ENCODE measurements at regions not wholly inside any gene's neighbourhood (a gene's known extent, or its start where the extent isn't known, plus 50 kb on each side); places are given as distances from the start of the nearest gene placed in this dataset.

DNA sequence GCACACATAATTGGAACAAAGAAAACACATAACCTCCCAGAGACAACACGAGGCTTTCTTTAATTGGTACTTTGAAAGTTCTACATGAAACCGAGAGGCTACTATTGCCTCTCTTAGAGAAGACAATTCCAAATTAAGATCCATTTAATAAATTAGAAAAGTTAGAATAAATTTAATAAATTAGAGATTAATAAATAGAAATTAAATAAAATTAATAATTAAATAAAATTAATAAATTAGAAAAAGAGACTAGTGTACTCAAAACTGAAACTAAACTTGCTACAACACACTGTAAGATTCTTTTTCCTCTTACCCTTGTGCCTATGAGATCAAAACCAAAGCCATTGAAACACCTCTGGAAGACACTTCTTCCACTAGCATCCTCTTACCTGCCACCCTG, 199.0 kb downstream of the URB2 start:
- no peak for DNase-seq

DNA sequence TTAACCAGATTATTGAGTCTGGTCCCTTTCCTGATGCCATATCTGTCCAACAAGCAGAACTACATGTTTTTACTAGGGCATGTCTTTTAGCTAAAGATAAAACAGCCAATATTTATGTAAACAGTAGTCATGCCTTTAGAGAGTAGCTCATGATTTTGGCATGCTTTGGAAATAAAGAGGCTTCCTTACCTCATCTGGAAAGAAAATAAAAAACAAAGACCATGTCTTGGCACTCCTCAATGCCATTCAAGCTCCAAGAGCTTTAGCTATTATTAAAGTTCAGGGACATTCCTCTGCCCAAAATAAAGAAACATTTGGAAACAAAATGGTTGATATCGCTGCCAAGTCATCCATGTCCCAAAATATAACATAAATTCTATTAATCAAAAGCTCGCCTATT, 202.4 kb downstream of the URB2 start:
- DNase-seq = no peak

DNA sequence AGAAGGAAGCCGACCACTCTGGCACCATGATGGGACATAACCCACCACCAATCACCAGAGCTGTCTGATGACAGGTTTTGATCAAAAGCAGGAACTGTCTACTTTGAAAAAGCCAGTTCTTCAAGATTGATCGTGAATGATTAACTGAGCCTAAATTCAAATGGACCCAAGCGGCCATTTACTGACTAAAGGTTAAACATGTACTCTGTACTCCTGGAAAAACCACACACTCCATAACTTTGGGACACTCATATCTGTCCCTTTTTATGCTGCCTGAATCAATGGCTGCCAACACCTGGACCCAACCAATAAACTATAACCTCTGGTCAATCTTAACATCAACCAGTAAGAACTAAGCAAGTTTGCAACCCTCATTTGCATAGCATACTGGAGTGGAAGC, 206.6 kb downstream of the URB2 start:
- no peak for DNase-seq

DNA sequence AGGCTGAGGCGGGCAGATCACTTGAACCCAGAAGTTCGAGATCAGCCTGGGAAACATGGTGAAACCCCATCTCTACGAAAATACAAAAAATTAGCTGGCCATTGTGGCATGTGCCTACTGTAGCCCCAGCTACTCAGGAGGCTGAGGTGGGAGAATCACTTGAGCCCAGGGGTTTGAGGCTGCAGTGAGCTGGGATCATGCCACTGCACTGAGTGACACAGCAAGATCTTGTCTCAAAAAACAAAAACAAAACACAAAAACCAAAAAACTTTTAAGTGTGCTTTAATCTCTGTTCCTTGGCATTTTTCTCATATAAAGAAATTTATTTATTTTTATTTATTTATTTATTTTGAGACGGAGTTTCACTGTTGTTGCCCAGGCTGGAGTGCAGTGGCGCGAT, 208.2 kb downstream of the URB2 start:
- DNase-seq = no peak

DNA sequence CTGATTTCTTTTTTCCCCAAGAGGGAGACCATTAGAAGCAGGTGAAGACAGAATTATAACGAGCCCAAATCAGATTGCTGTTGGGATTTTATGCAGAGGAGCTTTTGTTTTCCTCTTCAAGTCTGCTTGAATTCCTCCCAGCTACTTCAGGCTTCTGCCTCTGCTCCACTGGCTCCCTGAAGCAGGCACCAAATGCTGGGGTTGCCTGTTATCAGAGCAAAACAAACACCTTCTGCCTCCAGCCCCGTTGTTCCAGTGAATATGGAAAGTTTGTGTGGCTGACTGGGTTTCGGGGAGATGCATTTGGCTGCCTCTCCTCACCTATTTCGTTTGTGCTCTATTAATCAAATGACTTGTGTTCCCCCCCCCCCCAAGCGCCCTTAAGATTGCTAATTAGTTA, 209.2 kb downstream of the URB2 start:
- DNase-seq = no peak

DNA sequence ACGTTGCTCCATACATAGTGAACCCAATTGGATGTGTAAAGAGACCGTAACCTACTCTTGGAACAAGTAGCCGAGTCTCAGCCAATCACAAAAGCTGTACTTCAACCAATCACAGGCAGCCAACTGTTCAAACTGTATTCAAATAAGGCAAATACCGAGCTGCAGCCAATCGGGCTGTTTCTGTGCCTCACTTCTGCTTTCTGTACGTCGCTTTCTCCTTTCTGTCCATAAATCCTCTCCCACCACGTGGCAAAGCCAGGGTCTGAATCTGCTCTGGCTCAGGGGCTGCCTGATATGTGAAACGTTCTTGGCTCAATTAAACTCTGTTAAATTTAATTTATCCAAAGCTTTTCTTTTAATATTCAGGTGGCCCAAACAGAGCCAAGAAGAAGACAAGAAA, 210.3 kb downstream of the URB2 start:
- no peak for DNase-seq

DNA sequence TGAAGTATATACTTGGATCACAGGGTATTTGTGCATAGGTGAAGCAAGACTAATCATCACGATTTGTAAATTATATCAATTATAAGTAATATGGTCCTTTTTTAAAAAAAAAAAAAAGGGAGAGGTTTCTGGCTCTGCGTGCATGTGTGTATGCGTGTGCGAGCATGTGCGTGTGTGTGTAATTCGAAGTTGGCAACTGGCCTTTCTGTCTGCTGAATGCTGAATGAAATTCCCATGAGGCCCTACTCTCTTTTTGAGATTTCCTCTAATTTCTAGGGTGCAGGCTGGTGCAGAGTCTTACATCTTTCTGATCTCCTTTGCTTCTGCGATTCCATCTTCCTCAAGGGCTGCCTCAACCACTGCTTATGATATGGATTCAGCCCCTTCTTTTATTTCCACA, 212.2 kb downstream of the URB2 start:
- no peak for DNase-seq

DNA sequence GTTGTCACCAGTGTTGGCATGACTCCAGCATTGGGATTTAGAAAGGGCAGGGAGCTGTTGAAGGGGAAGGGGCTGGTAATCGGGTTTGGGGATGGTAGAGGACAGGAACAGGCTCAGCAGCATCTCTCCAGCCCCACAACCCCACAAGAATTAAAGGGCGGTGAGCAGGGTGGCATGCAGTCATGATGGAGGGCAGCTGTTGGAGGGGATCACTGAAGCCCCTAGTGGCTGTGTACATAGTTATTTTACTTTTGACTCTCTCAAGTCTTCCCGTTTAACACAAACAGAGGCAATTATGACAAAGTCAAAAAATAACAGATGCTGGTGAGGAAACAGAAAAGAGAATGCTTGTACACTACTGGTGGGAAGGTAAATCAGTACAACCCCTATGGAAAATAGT, 213.8 kb downstream of the URB2 start:
- DNase-seq = no peak

DNA sequence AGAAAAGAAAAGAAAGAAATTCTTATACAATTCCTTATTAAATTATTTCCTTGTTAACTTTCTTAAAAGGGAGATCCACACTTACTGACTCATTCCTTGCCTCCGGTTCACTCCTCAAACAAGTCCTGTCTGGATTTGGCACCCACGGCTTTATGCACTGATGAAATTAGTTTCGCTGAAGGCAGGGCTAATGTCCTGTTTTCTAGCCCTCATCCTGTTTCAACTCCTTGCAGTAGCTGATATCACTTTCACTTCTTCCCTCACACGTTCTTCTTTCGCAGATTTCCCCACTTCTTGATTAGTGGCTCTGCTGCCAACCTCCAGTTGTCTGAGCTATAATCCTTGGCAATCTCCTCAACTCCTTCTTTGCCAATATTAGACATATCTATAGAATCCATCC, 215.2 kb downstream of the URB2 start:
- no peak for DNase-seq

DNA sequence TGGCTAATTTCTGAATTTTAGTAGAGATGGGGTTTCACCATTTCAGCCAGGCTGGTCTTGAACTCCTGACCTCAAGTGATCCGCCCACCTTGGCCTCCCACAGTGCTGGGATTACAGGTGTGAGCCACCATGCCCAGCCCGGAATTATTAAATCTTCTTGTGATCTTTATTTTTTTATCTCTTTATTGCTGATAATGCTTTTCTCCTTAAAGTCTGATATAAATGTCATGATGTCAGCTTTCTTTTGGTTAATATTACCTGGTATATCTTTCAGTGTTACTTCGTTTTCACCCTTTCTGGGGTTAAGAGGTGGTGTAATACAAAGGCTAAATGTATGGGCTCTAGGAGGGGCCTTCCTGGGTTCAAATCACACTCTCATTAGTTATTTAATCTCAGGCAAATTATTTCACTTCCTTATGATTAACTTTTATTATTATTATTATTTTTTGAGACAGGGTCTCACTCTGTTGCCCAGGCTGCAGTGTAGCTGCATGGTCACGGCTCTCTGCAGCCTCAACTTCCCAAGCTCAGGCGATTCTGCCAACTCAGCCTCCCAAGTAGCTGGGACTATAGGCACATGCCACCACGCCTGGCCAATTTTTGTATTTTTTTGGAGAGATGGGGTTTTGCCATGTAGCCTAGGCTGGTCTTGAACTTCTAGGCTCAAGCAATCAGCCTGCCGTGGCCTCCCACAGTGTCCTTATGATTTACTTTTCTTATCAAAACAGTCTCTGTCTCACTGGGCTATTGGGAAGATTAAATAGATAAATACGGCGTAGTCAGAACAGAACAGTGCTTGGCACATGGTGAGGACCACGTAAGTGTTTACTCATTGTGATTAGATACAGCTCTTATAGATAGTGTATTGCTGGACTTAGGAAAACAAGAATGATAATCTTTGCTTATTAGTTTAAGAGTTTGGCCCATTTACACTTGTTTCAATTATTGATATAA, 216.5 kb downstream of the URB2 start:
- DNase-seq = no peak

DNA sequence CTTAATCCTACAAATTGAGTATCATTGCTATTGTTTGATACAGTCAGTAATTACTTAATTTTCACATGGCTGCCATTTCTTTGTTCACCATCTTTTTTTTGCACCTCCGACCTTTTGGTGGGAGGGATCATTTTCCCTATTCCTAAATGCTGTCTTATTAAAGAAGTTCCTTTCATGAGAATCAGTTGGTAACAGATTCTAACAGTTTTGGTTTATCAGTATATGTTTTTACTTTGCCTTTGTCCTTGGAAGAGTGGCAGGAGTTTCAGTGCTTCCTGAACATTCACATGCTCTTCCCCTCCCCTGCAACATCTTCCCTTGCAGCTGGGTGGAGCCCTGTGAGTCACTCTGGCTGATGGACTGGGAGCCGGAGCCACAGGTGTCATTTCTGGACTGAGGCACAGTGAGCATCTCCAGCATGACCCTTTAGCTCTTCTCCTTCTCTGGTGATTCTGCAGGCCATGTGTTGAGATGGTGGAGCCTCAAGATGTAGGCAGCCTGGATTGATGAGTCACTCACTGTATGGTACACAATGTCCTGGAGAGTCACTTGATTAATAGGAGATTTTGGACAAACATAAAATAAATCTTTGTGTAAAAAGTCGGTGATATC, 217.7 kb downstream of the URB2 start:
- DNase-seq = no peak

DNA sequence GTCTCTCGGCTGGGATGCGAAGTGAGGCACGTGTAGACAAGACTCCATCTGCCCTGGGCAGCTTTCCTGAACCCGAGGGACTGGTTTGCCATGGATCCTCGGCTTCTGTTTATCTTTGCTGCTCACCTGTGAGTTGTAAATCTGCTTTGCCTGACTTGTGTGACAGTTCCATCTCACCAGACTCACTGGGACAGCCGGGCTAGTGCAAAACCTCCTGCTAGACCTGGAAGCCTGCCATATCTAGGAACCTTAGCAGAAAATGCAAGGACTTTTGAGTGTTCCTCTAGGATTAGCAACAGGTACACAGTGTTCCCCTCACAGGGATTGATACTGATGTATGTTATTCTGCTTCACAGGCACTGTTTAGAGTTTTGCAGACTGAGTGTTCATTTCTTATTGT, 218.6 kb downstream of the URB2 start:
- no peak for DNase-seq

DNA sequence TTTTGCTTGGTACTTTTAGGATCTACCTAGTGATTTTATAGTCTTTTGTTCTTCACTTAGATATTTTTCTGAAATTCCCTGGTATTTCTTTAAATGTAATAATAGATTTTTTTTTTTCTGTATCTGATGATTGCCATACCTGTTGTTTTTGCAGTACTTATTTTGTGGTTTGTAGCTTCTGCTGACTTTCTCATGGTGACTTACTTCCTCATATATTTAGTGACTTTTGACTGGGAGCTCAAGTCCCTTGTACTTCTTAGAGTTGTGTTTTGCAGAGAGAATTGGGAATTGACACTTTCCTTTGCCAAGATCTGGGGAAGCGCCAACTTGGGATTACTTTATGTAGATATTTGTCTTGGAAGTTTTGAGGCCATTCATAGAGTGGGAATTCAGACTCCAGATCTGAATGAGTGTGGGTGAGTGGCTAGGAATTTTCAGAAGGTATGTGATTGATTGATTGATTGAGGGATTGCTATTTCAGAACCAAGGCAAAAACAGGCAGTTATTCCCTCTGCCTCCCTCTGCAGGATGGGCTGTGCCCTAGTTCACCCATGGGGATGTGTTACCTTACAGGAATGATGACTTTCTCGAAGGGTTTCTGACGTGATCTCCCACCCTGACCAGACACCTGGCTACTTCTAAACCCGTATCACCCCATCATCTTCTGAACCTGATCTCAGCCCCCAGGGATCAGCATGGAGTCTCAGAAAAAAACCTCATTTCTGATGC, 219.5 kb downstream of the URB2 start:
- no peak for DNase-seq

DNA sequence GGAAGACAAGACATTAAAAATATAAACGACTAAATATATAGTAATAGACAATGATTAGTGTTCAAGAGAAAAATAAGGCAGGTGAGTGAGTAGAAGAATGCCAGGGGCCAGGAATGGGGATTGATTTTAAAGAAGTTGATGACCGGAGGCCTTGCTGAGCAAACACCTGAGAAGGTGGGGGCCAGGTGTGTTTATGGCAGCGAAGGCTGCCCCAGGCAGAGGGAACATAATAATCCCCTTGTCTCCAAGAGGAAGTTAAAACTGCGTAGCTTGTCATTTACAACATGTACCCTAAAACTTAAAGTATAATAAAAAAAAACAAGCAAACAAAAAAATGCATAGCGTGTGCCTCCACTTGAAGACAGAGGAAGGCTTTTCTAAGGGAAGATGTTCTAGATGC, 220.3 kb downstream of the URB2 start:
- no peak for DNase-seq

DNA sequence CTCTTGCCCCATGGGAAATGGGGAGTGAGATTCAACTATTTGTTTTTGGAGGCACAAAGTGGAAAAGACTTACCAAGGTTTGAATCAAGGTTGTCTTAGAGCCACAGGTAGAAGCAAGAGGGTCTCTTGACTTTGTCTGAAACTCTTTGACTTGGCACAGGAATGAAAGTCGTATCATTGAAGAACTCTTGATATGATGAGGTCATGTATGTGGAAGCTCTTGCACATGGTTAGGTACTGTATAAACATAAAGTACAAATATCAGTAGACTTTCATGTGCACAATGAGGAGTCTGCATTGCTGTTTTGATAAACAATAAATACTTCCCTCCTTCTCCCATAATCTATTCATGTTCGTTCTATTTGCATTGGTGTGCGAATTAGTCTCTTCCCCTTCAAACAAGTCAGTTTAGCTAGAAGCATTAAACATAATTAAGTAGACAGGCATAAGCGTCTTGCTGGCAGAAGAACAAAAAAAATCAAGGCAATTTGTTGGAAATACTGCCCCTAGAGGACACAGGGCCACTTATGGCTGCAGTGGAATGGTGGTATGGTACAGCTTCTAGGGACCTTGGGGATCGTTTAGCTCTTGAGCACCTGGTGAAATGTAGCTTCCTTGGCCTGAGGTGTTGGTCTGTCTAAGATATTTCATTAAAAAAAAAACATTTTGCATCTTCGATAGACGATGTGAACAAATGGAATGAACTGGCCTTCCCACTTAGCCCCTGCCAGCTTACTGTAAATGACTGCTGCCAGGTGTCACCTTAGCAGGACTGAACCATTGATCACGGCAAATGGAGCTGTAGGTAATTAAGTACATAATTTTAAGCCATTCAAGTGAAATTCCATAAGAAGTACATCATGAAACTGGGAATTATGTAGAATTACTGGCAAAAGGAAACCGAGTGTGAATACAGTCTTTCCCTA, 218.0 kb upstream of the GALNT2 start:
- DNase-seq = no peak

DNA sequence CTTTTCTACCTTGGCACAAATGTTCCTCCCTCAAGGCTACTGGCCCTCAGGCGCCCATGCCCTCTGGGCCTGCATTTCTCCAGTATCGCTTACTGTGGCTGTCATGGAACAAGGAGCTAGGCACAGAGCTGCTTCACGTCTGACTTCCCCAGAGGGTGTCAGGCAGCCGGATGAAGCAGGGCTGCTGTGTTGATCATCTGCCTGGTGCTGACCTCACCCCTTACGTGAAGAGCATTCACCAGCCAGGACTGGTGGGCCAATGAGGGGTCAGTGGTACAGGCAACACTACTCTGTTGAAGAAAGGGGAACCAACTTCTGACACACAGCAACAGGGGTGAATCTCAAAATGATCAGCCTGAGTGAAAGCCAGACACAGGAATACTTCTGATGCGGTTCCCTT, 215.5 kb upstream of the GALNT2 start:
- DNase-seq = no peak

DNA sequence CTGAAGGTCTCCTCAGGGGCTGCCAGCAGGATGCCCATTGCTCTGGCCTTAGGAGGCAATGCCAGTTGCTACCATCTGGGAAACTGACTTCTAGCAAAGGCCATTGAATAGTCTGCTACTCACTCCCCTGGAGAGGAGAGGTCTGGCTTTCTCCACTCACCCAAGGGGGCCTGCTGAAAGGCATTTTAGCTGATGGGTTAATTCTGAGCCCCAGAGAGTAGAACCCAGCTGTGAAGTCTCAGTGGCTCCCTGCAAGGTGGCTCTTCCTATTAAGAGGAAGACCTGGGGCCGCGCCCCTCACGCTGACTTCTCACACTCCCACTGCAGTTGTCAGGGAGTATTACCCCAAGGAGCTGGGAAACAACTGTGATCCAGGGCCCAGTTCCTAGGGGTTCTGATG, 213.3 kb upstream of the GALNT2 start:
- no peak for DNase-seq

DNA sequence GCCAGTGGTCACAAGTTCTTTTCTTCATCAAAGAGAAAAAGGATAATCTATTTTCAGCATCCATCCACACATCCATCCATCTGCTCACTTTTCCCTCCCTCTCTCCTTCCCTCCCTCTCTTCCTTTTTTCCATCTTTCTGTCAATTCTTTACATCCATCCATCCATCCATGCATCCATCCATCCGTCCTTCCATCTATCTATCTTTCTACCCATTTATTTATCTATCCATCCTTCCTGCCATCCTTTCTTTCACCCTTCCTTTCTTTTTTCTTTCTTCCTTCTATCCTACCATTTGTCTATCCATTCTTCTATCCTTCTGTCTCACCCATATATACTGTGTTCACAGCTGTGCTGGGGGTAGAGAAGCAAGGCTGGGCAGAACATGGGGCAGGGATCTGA, 212.4 kb upstream of the GALNT2 start:
- DNase-seq = no peak

DNA sequence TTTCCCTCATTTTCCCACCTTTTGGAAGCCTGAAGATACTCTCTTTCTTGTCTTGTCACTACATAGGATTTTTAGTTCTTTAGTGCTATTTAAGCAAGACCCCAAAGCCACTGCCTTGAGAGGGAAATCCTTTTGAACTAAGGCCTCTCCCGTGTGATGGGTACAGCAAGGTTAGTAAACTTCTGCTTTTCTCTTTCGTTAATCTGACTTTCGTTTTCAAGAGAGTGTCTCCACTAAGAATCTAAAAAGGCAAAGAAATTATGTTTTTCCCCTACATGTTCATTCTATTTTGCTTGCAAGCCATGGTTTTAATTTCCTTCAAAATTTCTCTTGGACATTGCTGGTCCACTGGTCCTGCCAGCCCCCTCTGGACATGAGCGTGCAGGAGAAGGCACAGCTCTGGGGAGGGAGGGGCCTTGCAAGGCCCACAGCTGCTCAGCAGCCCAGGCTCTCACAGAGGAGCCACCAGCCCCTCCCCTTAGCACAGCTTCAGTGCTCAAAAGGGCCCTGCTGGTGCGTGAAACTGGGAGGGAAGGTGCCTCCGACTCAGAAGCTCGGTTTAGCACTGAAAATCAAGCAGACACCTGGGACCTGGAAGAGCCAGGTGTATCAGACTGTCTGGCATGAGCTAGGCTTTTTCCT, 210.9 kb upstream of the GALNT2 start:
- DNase-seq = no peak

DNA sequence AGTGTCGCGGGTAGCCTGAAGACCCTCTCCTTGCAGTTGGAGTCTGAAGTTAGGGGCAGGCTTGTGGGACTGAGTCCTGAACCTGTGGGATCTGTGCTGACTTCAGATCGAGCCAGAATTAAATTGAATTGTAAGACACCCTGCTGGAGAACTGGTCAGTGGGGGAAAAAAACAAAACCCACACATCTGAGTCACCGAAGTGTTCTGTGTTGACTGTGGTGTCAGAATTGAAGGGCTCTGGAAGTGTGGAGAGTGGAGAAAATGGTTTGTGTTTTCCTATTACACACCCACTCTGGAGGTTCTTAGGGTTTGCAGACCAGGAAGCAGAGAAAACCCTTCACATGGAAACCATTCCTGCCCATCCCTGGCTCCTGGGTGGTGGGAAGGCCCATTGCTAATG, 209.5 kb upstream of the GALNT2 start:
- DNase-seq = no peak

DNA sequence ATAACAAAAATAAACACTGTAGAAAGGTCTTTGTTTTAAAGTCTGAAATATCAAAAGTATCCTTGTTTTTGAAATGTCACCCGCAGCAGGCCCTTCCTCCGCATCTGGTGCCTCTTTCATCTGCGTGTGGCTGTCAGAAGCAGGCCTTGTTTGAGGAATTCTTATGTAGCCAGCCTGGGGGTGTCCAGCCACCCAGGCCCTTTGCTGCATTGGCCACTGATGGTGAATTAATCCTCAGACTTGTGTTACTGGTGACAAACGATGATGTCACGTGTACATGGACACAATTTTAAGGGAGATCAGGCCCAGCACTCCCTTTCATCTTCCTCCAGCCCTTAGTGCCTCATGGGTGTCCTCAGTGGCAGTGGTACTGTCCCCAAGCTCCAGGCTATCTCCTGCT, 208.0 kb upstream of the GALNT2 start:
- DNase-seq = no peak

DNA sequence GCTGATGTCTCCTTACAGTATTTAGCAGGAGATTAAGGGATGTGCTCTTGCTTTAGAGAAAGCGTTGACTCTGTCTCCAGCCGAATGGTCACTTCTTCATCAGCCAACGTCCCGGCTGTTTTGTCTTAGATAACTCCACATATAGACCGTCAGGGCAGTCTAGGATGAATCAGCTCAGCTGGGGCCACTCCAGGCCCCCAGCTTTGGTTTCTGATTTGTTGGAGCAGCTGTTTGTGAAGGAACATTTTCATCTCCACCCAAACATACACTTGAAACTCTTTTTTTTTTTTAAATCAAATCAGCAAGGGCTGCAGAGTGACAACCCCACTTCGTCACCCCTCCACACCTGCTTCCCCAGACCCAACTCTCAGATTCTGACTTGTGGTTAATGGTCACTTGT, 206.1 kb upstream of the GALNT2 start:
- no peak for DNase-seq
